H9 (cell line): ENCODE measurements at regions not wholly inside any gene's neighbourhood (a gene's known extent, or its start where the extent isn't known, plus 50 kb on each side); places are given as distances from the start of the nearest gene placed in this dataset.

Experiments
- DNase-seq: peaks from one replicate; pipeline ENCODE4 v3.0.0-alpha.2; 2017
- H2AFZ ChIP-seq: one replicate; pipeline ENCODE4 v1.6.1; 2013; ENCODE audit warnings: mild to moderate bottlenecking, low read length, control low read depth, moderate library complexity
- H2AK5ac ChIP-seq: 2 replicates; pipeline ENCODE4 v1.6.1; 2013; ENCODE audit warnings: low read length, control low read depth, mixed read lengths; ENCODE audit not compliant: insufficient read length
- H2BK120ac ChIP-seq: one replicate; pipeline ENCODE4 v1.6.1; 2013; ENCODE audit warnings: low read depth, mild to moderate bottlenecking, low read length, control low read depth, inconsistent platforms; ENCODE audit not compliant: poor library complexity, severe bottlenecking
- H2BK12ac ChIP-seq: 2 replicates; pipeline ENCODE4 v1.6.1; 2013; ENCODE audit warnings: low read length, control low read depth, mixed read lengths, low read depth; ENCODE audit not compliant: insufficient read length
- H2BK15ac ChIP-seq: 2 replicates; pipeline ENCODE4 v1.6.1; 2013; ENCODE audit warnings: low read depth, low read length, control low read depth
- H2BK20ac ChIP-seq: one replicate; pipeline ENCODE4 v1.6.1; 2013; ENCODE audit warnings: low read depth, mild to moderate bottlenecking, low read length, control low read depth, inconsistent platforms; ENCODE audit not compliant: poor library complexity, severe bottlenecking
- H2BK5ac ChIP-seq: 2 replicates; pipeline ENCODE4 v1.6.1; 2013; ENCODE audit warnings: low read length, control low read depth, mixed read lengths; ENCODE audit not compliant: insufficient read length
- H3K14ac ChIP-seq: 2 replicates; pipeline ENCODE4 v1.6.1; 2013; ENCODE audit warnings: low read length, control low read depth; ENCODE audit not compliant: insufficient read depth
- H3K18ac ChIP-seq: 2 replicates; pipeline ENCODE4 v1.6.1; 2013; ENCODE audit warnings: low read depth, mild to moderate bottlenecking, mixed read lengths, low read length, control low read depth; ENCODE audit not compliant: insufficient read length
- H3K23ac ChIP-seq: 2 replicates; pipeline ENCODE4 v1.6.1; 2013; ENCODE audit warnings: low read length, control low read depth, mixed read lengths, low read depth; ENCODE audit not compliant: insufficient read length
- H3K23me2 ChIP-seq: 2 replicates; pipeline ENCODE4 v1.6.1; 2013; ENCODE audit warnings: low read depth, mild to moderate bottlenecking, mixed read lengths, low read length, control low read depth; ENCODE audit not compliant: insufficient read length, poor library complexity, severe bottlenecking
- H3K27ac ChIP-seq: 2 replicates; pipeline ENCODE4 v1.5.1; 2013; ENCODE audit warnings: low read length, control low read depth, mixed read lengths, low read depth; ENCODE audit not compliant: insufficient read length
- H3K27me3 ChIP-seq: 2 replicates; pipeline ENCODE4 v1.6.1; 2013; ENCODE audit warnings: low read length, control low read depth, inconsistent platforms; ENCODE audit not compliant: insufficient read depth
- H3K4ac ChIP-seq: 2 replicates; pipeline ENCODE4 v1.6.1; 2013; ENCODE audit warnings: low read depth, mild to moderate bottlenecking, control low read depth, inconsistent platforms, low read length, moderate library complexity
- H3K4me1 ChIP-seq: 2 replicates; pipeline ENCODE4 v1.6.1; 2013; ENCODE audit warnings: low read length, control low read depth, inconsistent platforms; ENCODE audit not compliant: insufficient read depth
- H3K4me2 ChIP-seq: 2 replicates; pipeline ENCODE4 v1.6.1; 2013; ENCODE audit warnings: low read length, control low read depth, mixed read lengths; ENCODE audit not compliant: insufficient read length, insufficient read depth
- H3K56ac ChIP-seq: 2 replicates; pipeline ENCODE4 v1.6.1; 2013; ENCODE audit warnings: low read depth, mild to moderate bottlenecking, mixed read lengths, low read length, control low read depth; ENCODE audit not compliant: insufficient read length
- H3K79me1 ChIP-seq: 2 replicates; pipeline ENCODE4 v1.6.1; 2013; ENCODE audit warnings: low read depth, mild to moderate bottlenecking, moderate library complexity, low read length, control low read depth, inconsistent platforms; ENCODE audit not compliant: insufficient read depth, poor library complexity, severe bottlenecking
- H3K79me2 ChIP-seq: 2 replicates; pipeline ENCODE4 v1.6.1; 2013; ENCODE audit warnings: low read length, control low read depth, inconsistent platforms; ENCODE audit not compliant: insufficient read depth
- H3K9ac ChIP-seq: 2 replicates; pipeline ENCODE4 v1.6.1; 2013; ENCODE audit warnings: low read length, control low read depth, mixed read lengths; ENCODE audit not compliant: insufficient read length; ENCODE audit errors: extremely low read depth
- H3K9me3 ChIP-seq: one replicate; pipeline ENCODE4 v1.6.1; 2013; ENCODE audit warnings: low read depth, low read length, inconsistent platforms; ENCODE audit not compliant: control insufficient read depth
- H3T11ph ChIP-seq: one replicate; pipeline ENCODE4 v1.6.1; 2013; ENCODE audit warnings: mild to moderate bottlenecking, low read length, control low read depth, inconsistent platforms
- H4K20me1 ChIP-seq: one replicate; pipeline ENCODE4 v1.6.1; 2013; ENCODE audit not compliant: control insufficient read depth, insufficient read length, insufficient read depth
- H4K5ac ChIP-seq: 2 replicates; pipeline ENCODE4 v1.6.1; 2013; ENCODE audit warnings: low read depth, mild to moderate bottlenecking, mixed read lengths, low read length, control low read depth; ENCODE audit not compliant: insufficient read length
- H4K8ac ChIP-seq: replicated peaks from 2 replicates; pipeline ENCODE4 v1.6.1; 2013; ENCODE audit warnings: low read length, control low read depth, mixed read lengths, low read depth; ENCODE audit not compliant: insufficient read length
- H4K91ac ChIP-seq: 2 replicates; pipeline ENCODE4 v1.6.1; 2013; ENCODE audit warnings: low read depth, mild to moderate bottlenecking, moderate library complexity, mixed read lengths, low read length, control low read depth; ENCODE audit not compliant: insufficient read length
- H3K27ac Mint-ChIP-seq, 3 experiments: 2 replicates in 2 of 3; 3 replicates in 1 of 3; pipeline ENCODE4 v1.8.0; 2020 to 2021; ENCODE audit warnings: mixed read lengths in 3 of 3, mild to moderate bottlenecking in 1 of 3, moderate library complexity in 1 of 3
- H3K27me3 Mint-ChIP-seq: 2 replicates; pipeline ENCODE4 v1.8.0; 2021; ENCODE audit warnings: low read depth, mild to moderate bottlenecking, moderate library complexity, mixed read lengths
- H3K36me3 Mint-ChIP-seq, 3 experiments: 2 replicates in 2 of 3; 3 replicates in 1 of 3; pipeline ENCODE4 v1.8.0; 2020 to 2021; ENCODE audit warnings: low read depth in 3 of 3, mixed read lengths in 3 of 3; ENCODE audit not compliant: insufficient read depth in 1 of 3
- H3K4me1 Mint-ChIP-seq, 2 experiments: 2 replicates each; pipeline ENCODE4 v1.8.0; 2020; ENCODE audit warnings: mixed read lengths in 2 of 2
- H3K4me3 Mint-ChIP-seq, 2 experiments: 2 replicates in 1 of 2; 3 replicates in 1 of 2; pipeline ENCODE4 v1.8.0; 2020 to 2021; ENCODE audit warnings: mild to moderate bottlenecking in 2 of 2, mixed read lengths in 2 of 2, moderate library complexity in 1 of 2
- H3K9me3 Mint-ChIP-seq, 2 experiments: 2 replicates in 1 of 2; 3 replicates in 1 of 2; pipeline ENCODE4 v1.8.0; 2020; ENCODE audit warnings: mild to moderate bottlenecking in 2 of 2, mixed read lengths in 2 of 2, moderate library complexity in 1 of 2
- CTCF ChIP-seq: fragments of 200-600 bp; sonication (generic); conservative IDR thresholded peaks from 3 replicates; pipeline ENCODE4 v1.8.0; 2021; ENCODE audit warnings: antibody characterized with exemption, mild to moderate bottlenecking
- WGBS: extraction: QIAGEN DNeasy Blood & Tissue Kit; methylation state at CpG from one replicate; pipeline ENCODE4 v1.1.7; 2013; ENCODE audit warnings: missing lambda C conversion rate, low lambda C conversion rate, mixed read lengths; ENCODE audit not compliant: insufficient read length; ENCODE audit errors: extremely low coverage; 5-methylcytosine and 5-hydroxymethylcytosine counted together

GRCh38 chr4:123609829-123610228, 213.2 kb downstream of the SPRY1 start:
- Histone ChIP-seq H4K91ac (no peak overlapping the region), H2BK20ac (no peak overlapping the region), H3K18ac (no peak overlapping the region), H2BK5ac (no peak overlapping the region), H3K23me2 (no peaks in the 10 kb centered on the region), H3K27me3 (no peaks in the 10 kb centered on the region), H3K9me3 (no peaks in the 10 kb centered on the region), H3T11ph (no peak overlapping the region), H4K8ac (no peak overlapping the region), H3K23ac (no peak overlapping the region), H3K14ac (no peak overlapping the region), H2BK12ac (no peak overlapping the region), H3K56ac (no peak overlapping the region), H2BK15ac (no peak overlapping the region), H2BK120ac (no peak overlapping the region), H4K5ac (no peak overlapping the region), H3K4me1 (no peaks in the 10 kb centered on the region), H3K4me2 (no peak overlapping the region), H3K27ac (no peak overlapping the region), H3K4ac (no peak overlapping the region), H3K79me1 (no peaks in the 10 kb centered on the region), H3K9ac (no peak overlapping the region), H2AK5ac (no peak overlapping the region), H4K20me1 (no peaks in the 10 kb centered on the region), H2AFZ (no peak overlapping the region), H3K79me2 (no peaks in the 10 kb centered on the region)
- Mint-ChIP-seq H3K36me3 (no peaks in the 10 kb centered on the region), H3K9me3 (no peaks in the 10 kb centered on the region), H3K4me3 (no peak overlapping the region), H3K27ac (no peak overlapping the region), H3K27me3 (no peaks in the 10 kb centered on the region), H3K4me1 (peaks cover 11 to 14% of the 10 kb centered on the region in 2 experiments)
- DNase-seq = no peak
- TF ChIP-seq CTCF = no peak
- WGBS = no CpG with 5 or more reads among the region's 1 CpG
